Midbrain (tissue), 1 donor: ENCODE measurements at regions not wholly inside any gene's neighbourhood (a gene's known extent, or its start where the extent isn't known, plus 50 kb on each side); places are given as distances from the start of the nearest gene placed in this dataset.
A peak's percentile ranks its signal among the peaks of the same experiment; 100 is the strongest.

Source experiments
- DNase-seq: peaks from one replicate; lab custom pipeline; 2025; lab: John Stamatoyannopoulos, UW

DNA sequence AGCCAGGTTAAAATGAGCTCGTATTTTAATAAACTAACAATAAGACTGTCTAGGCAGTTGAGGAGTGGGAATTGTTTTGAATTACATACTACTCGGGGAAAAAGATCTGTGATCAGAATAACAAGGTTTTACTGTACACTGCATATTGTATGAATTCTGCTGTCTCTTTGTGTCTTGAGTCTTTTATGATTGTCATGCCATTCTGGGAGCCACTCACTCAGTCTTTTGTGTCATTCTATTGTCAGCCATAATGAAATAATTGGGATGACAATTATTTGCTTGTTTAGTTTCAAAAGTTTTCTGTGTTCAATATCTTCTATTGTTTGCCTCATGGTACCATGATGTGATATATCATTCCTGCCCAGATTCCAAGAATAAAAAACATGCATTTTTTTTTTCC lies 339.6 kb upstream of the TBL1XR1 start:
- no peak for DNase-seq

GRCh38 chr3:177537612-177538011 lies 340.3 kb upstream of the TBL1XR1 start:
- no peak for DNase-seq

DNA sequence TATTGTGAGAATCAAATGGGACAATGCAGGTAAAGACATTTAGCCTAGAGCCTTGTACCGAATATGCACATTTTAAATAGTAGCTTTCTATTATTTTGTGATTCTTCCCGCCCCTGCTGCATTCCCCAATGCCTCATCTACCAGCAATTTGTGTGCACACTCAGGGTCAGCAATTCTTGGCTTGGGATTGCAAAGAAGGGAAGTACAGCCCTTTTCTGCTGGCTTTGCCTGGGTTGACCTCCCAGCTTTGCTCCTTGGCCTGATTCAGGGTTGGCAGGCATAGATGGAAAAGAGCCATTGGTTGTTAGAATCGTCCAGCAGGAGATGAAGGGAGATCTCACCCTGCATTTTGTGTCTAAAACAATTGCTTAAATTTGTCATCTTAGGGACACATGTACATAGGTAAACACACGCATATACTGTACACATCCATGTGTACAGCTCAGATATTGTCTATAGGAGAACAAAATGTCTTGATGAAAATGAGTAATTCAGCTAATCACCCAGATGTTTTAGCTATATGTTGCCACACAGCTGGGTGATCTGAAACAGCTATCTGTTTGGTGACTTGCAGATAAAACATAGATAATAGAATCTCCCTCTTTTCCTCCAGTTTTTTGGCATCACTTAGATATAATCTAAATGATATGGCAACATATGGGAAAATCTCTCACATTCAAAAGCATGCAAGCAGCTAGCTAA lies 340.9 kb upstream of the TBL1XR1 start:
- peak; percentile 51 for DNase-seq

- DNase-seq, result no peak
Measured at GRCh38 chr3:177538750-177539730, 341.8 kb upstream of the TBL1XR1 start.

DNA sequence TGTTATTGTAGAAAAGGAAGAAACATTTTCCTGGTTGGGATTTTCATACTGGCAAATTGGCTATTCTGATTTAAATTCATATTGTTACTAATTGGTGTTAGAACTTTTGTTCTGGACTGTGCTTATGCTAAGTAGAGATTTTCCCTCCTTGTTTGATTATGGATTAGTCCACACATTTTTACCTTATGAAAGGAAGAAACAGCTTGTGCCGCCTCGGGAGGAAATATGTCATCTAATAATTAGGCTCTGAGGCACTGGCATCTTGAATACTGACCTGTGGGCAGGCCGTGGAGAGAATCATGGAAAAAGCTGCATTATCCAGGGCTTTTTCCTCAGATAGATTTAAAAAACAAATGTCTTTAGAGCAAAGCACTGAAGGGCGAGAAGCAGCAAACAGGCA lies 344.3 kb upstream of the TBL1XR1 start:
- no peak for DNase-seq

DNA sequence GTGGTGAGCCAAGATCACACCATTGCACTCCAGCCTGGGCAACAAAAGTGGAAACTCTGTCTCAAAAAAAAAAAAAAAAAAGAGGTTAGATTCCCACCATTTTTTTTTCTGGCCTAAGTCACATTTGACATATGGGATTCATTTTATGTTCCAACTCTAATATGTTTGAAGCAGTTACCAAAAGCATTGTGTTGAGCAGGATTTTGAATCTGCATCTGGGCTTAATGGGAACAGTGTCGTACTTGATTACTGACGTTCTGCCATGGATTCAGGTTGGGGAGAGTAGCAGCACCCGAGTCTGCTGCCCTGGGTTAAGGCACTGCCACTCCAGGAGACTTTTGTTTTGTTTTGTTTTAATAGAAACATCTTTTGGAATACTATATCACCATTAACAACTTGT lies 348.7 kb upstream of the TBL1XR1 start:
- no peak for DNase-seq

GRCh38 chr3:177547711-177548350 lies 350.5 kb upstream of the TBL1XR1 start:
- peak; percentile 37 for DNase-seq

- DNase-seq, result no peak
Measured at GRCh38 chr3:177550667-177551066, 353.4 kb upstream of the TBL1XR1 start.

- DNase-seq, result no peak
Measured at GRCh38 chr3:177551431-177551836, 354.2 kb upstream of the TBL1XR1 start.

GRCh38 chr3:177552051-177552450 lies 354.8 kb upstream of the TBL1XR1 start:
- DNase-seq, result no peak

DNA sequence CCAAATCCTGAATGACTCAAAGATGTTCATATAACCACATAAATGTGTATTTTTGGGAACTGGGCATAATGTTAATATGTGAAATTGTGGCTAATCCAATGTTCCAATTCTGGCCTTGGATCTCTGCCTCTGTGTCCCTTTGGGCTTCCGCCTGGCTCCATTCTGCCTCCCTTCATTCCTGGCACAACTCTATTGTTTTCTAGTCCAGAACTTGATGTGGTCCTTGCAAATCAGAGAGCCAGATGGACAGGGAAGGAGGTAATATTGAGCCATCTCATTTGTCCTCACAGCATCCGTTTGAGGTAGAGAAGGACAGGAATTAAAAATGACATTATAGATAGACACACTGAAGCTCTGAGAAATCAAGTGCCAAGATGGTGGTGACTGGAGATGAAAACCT lies 355.7 kb upstream of the TBL1XR1 start:
- no peak for DNase-seq

- DNase-seq, result peak; percentile 47
Measured at GRCh38 chr3:177553579-177553978, 356.3 kb upstream of the TBL1XR1 start.

DNA sequence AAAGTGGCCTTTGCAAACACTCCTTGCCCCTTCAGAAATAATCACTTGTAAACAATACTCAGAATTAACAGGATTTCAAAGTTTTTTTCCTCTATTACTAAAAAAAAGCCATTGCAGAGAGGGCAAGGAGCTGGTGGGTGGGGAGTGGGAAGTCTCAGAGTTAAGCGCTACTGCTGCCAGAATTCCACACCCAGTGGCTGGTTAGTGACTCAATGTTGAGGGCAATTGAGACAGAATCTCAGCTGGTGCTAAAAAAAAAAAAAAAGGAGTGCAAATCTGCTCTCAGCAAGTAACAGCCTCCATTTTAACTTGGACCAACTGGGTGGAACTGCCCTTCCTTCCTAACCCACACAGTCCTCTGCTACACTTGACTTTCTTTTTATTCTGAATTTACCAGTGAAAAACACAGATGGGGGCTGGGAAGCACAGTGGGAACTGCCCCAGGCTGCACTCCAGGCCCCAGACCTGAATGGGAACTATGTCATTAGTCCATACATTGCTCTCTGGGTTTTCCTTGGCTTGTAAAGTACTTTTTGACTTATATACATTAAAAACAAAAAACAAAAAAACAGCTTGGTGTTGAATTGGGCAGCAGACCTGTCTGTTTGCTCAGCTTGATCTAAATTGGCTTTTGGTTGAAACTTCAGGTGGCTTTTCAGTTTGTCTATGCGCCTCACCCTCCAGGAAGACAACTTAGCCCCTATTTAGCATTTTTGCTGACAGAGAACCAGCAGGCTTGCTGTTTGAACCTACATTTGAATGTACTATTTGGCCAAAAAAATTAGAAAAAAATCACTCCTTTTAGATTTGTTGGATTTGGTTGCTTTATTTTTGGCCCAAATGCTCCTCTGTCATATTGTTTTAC lies 357.8 kb upstream of the TBL1XR1 start:
- DNase-seq, result no peak

DNA sequence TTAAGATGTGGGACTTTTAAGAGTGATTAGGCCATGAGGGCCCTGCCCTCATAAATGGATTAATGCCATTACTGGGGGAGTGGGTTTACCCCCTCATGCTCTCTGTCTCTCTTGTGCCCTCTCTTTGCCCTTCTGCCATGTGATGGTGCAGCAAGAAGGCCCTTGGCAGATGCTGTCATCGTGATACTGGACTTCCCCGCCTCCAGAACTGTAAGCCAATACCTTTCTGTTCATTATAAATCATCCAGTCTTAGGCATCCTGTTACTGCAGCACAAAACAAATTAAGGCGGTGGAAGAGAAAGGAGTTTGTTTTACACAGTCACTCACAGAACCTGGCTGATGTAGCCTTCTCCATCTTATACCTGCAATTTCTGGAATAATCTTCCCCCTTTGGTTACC lies 360.3 kb upstream of the TBL1XR1 start:
- DNase-seq, result no peak

GRCh38 chr3:177561365-177561764 lies 364.1 kb upstream of the TBL1XR1 start:
- DNase-seq, result no peak

- DNase-seq, result no peak
Measured at GRCh38 chr3:177561769-177562392, 364.6 kb upstream of the TBL1XR1 start.

- DNase-seq, result no peak
Measured at GRCh38 chr3:177563243-177563780, 366.0 kb upstream of the TBL1XR1 start.

- no peak for DNase-seq
Measured at GRCh38 chr3:177563792-177564191, 366.5 kb upstream of the TBL1XR1 start.

DNA sequence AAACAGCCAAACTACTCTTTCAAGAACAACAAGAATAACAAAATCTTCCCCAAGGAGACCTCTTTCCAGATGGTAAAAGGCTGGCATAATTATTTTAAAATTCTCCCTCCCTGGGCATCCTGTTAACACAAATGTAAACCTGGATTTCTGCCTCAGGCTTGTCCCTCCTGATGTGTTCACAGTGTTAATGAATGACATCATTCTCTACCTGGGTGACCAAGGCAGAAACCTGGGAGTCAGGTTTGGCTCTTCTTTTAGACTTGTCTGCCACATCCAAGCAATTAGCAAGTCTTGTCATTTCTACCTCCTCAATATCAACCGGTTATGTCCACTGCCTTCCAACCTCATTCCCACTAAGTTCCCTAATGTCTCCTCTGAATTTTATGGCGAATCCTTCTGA lies 368.7 kb upstream of the TBL1XR1 start:
- no peak for DNase-seq

DNA sequence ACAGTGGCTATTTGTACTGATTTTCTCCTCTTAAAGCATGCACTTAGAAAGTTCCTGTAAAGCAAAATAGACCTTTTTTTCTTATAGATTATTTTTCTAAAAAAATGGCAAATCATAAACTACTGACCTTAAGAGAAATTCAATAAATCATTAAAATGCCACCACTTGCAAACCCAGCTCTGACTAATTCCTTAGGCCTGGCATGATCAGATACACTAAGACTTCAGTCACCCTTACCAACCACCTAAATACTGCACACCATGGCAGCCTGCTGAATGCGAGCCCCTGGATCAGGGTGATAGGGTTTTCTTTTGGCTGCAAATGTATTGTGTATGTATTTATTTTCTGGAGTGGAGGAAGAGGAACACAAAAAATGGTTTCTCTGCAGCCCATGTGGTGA lies 370.6 kb upstream of the TBL1XR1 start:
- DNase-seq, result no peak

DNA sequence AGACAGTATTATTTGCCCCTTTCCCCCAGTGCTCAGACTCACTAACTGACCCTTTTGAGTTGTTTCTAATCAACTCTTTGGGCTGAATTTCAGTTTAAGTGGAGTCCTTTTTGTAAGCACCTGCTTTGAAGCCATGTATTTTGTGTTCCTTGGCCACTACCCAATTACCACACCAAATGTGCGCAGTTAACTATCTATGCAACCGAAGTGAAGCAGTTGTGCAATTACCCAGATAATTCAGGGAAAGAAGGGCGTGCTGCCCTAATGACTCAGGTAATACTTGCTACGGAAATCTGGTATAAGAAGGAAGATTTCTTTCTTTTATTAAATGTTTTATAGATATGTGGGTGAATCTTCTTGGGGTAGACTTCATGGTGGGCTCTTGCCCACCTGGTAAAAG lies 371.9 kb upstream of the TBL1XR1 start:
- no peak for DNase-seq
